ENCODE measurements at regions not wholly inside any gene's neighbourhood (a gene's known extent, or its start where the extent isn't known, plus 50 kb on each side); places are given as distances from the start of the nearest gene placed in this dataset.

GRCh38 chr5:71939452-71940230 lies 167.6 kb upstream of the MAP1B start:
- no peak for DNase-seq (ENCODE audit: low read depth in 4 of 4, low spot score in 2 of 4)

- DNase-seq (ENCODE audit: low read depth in 4 of 4, low spot score in 2 of 4), result no peak
Observed at GRCh38 chr5:71943874-71944273, 163.4 kb upstream of the MAP1B start.

- DNase-seq (ENCODE audit: low read depth in 4 of 4, low spot score in 2 of 4), result no peak
Observed at GRCh38 chr5:71945436-71945835, 161.8 kb upstream of the MAP1B start.

GRCh38 chr5:71946343-71947030 lies 160.8 kb upstream of the MAP1B start:
- no peak for DNase-seq (ENCODE audit: low read depth in 4 of 4, low spot score in 2 of 4)

- no peak for DNase-seq (ENCODE audit: low read depth in 4 of 4, low spot score in 2 of 4)
Observed at GRCh38 chr5:71948206-71948605, 159.1 kb upstream of the MAP1B start.

- DNase-seq (ENCODE audit: low read depth in 4 of 4, low spot score in 2 of 4), result no peak
Observed at GRCh38 chr5:71949772-71950171, 157.5 kb upstream of the MAP1B start.

- DNase-seq (ENCODE audit: low read depth in 4 of 4, low spot score in 2 of 4), result no peak
Observed at GRCh38 chr5:71953866-71954265, 153.4 kb upstream of the MAP1B start.

GRCh38 chr5:71954329-71954728 lies 152.9 kb upstream of the MAP1B start:
- no peak for DNase-seq (ENCODE audit: low read depth in 4 of 4, low spot score in 2 of 4)

GRCh38 chr5:71955723-71956122 lies 151.6 kb upstream of the MAP1B start:
- no peak for DNase-seq (ENCODE audit: low read depth in 4 of 4, low spot score in 2 of 4)

GRCh38 chr5:71957292-71957898 lies 149.9 kb upstream of the MAP1B start:
- no peak for DNase-seq (ENCODE audit: low read depth in 4 of 4, low spot score in 2 of 4)

- no peak for DNase-seq (ENCODE audit: low read depth in 4 of 4, low spot score in 2 of 4)
Observed at GRCh38 chr5:71960195-71960594, 147.1 kb upstream of the MAP1B start.

- DNase-seq (ENCODE audit: low read depth in 4 of 4, low spot score in 2 of 4), result no peak
Observed at GRCh38 chr5:71961786-71962185, 145.5 kb upstream of the MAP1B start.

- DNase-seq (ENCODE audit: low read depth in 4 of 4, low spot score in 2 of 4), result no peak
Observed at GRCh38 chr5:71969460-71969859, 137.8 kb upstream of the MAP1B start.

- DNase-seq (ENCODE audit: low read depth in 4 of 4, low spot score in 2 of 4), result no peak
Observed at GRCh38 chr5:71971862-71972261, 135.4 kb upstream of the MAP1B start.

GRCh38 chr5:71972777-71973473 lies 134.3 kb upstream of the MAP1B start:
- no peak for DNase-seq (ENCODE audit: low read depth in 4 of 4, low spot score in 2 of 4)

- DNase-seq (ENCODE audit: low read depth in 4 of 4, low spot score in 2 of 4), result no peak
Observed at GRCh38 chr5:71973563-71973962, 133.7 kb upstream of the MAP1B start.

GRCh38 chr5:71974165-71974564 lies 133.1 kb upstream of the MAP1B start:
- no peak for DNase-seq (ENCODE audit: low read depth in 4 of 4, low spot score in 2 of 4)

GRCh38 chr5:71974622-71975021 lies 132.7 kb upstream of the MAP1B start:
- no peak for DNase-seq (ENCODE audit: low read depth in 4 of 4, low spot score in 2 of 4)

GRCh38 chr5:71976449-71976848 lies 130.8 kb upstream of the MAP1B start:
- no peak for DNase-seq (ENCODE audit: low read depth in 4 of 4, low spot score in 2 of 4)

- no peak for DNase-seq (ENCODE audit: low read depth in 4 of 4, low spot score in 2 of 4)
Observed at GRCh38 chr5:71977311-71977710, 130.0 kb upstream of the MAP1B start.

GRCh38 chr5:71978216-71978615 lies 129.1 kb upstream of the MAP1B start:
- DNase-seq (ENCODE audit: low read depth in 4 of 4, low spot score in 2 of 4), result no peak

All from left renal cortex interstitium (tissue), 4 donors.